IPS-20b (cell line): ENCODE measurements at regions not wholly inside any gene's neighbourhood (a gene's known extent, or its start where the extent isn't known, plus 50 kb on each side); places are given as distances from the start of the nearest gene placed in this dataset.

Source experiments
- H3K27ac ChIP-seq: one replicate; pipeline ENCODE4 v1.5.1; 2013; ENCODE audit warnings: low read length
- H3K27me3 ChIP-seq: 2 replicates; pipeline ENCODE4 v1.6.1; 2013; ENCODE audit warnings: mild to moderate bottlenecking, low read length, inconsistent platforms; ENCODE audit not compliant: insufficient read depth
- H3K36me3 ChIP-seq: 2 replicates; pipeline ENCODE4 v1.6.1; 2013; ENCODE audit warnings: low read depth, mild to moderate bottlenecking, inconsistent platforms, low read length, moderate library complexity; ENCODE audit not compliant: insufficient read depth
- H3K4me1 ChIP-seq: 2 replicates; pipeline ENCODE4 v1.6.1; 2013; ENCODE audit warnings: mild to moderate bottlenecking, control low read depth, inconsistent platforms, low read length, moderate library complexity; ENCODE audit not compliant: insufficient read depth
- H3K4me3 ChIP-seq: 2 replicates; pipeline ENCODE4 v1.5.1; 2013; ENCODE audit warnings: mild to moderate bottlenecking, low read length, inconsistent platforms
- H3K9ac ChIP-seq: 2 replicates; pipeline ENCODE4 v1.6.1; 2013; ENCODE audit warnings: low read depth, mild to moderate bottlenecking, inconsistent platforms, low read length, moderate library complexity
- H3K9me3 ChIP-seq: 2 replicates; pipeline ENCODE4 v1.6.1; 2013; ENCODE audit warnings: mild to moderate bottlenecking, low read depth, low read length, inconsistent platforms; ENCODE audit not compliant: insufficient read depth

GRCh38 chr5:91645347-91645746, 262.2 kb upstream of the ARRDC3 start:
- Histone ChIP-seq H3K9me3 (no peaks in the 10 kb centered on the region), H3K36me3 (no peaks in the 10 kb centered on the region), H3K27me3 (no peaks in the 10 kb centered on the region), H3K4me1 (no peaks in the 10 kb centered on the region; the same call in 1 of the 2 replicates), H3K27ac (no peak overlapping the region), H3K9ac (no peak overlapping the region), H3K4me3 (no peak overlapping the region)

GRCh38 chr5:91643797-91644196, 260.7 kb upstream of the ARRDC3 start:
- Histone ChIP-seq H3K9ac (no peak overlapping the region), H3K4me1 (no peaks in the 10 kb centered on the region; the same call in 1 of the 2 replicates), H3K27ac (no peak overlapping the region), H3K4me3 (no peak overlapping the region), H3K36me3 (no peaks in the 10 kb centered on the region), H3K27me3 (no peaks in the 10 kb centered on the region), H3K9me3 (no peaks in the 10 kb centered on the region)

GRCh38 chr5:91642581-91642980, 259.5 kb upstream of the ARRDC3 start:
- Histone ChIP-seq H3K4me3 (no peak overlapping the region), H3K9ac (no peak overlapping the region), H3K36me3 (no peaks in the 10 kb centered on the region), H3K27me3 (no peaks in the 10 kb centered on the region), H3K4me1 (no peaks in the 10 kb centered on the region; the same call in 1 of the 2 replicates), H3K9me3 (no peaks in the 10 kb centered on the region), H3K27ac (no peak overlapping the region)

- Histone ChIP-seq H3K4me1 (no peaks in the 10 kb centered on the region; the same call in 1 of the 2 replicates), H3K9me3 (no peaks in the 10 kb centered on the region), H3K9ac (no peak overlapping the region), H3K4me3 (no peak overlapping the region), H3K36me3 (no peaks in the 10 kb centered on the region), H3K27ac (no peak overlapping the region), H3K27me3 (no peaks in the 10 kb centered on the region)
Observed at GRCh38 chr5:91641730-91642350, 258.7 kb upstream of the ARRDC3 start.

- H3K9me3 ChIP-seq = no peaks in the 10 kb centered on the region
- no peaks in the 10 kb centered on the region; the same call in 1 of the 2 replicates for H3K4me1 ChIP-seq
- H3K27ac ChIP-seq = no peak overlapping the region
- no peak overlapping the region for H3K4me3 ChIP-seq
- H3K9ac ChIP-seq = no peak overlapping the region
- H3K36me3 ChIP-seq = no peaks in the 10 kb centered on the region
- no peaks in the 10 kb centered on the region for H3K27me3 ChIP-seq
Observed at GRCh38 chr5:91639744-91640143, 256.6 kb upstream of the ARRDC3 start.

- Histone ChIP-seq H3K4me1 (no peaks in the 10 kb centered on the region; the same call in 1 of the 2 replicates), H3K27ac (no peak overlapping the region), H3K9me3 (no peaks in the 10 kb centered on the region), H3K9ac (no peak overlapping the region), H3K27me3 (no peaks in the 10 kb centered on the region), H3K36me3 (no peaks in the 10 kb centered on the region), H3K4me3 (no peak overlapping the region)
Observed at GRCh38 chr5:91638010-91638409, 254.9 kb upstream of the ARRDC3 start.

GRCh38 chr5:91635950-91636734, 253.0 kb upstream of the ARRDC3 start:
- no peaks in the 10 kb centered on the region for H3K27me3 ChIP-seq
- H3K9ac ChIP-seq = no peak overlapping the region
- no peak overlapping the region for H3K4me3 ChIP-seq
- no peaks in the 10 kb centered on the region for H3K9me3 ChIP-seq
- H3K27ac ChIP-seq = no peak overlapping the region
- H3K36me3 ChIP-seq = no peaks in the 10 kb centered on the region
- H3K4me1 ChIP-seq = no peaks in the 10 kb centered on the region; the same call in 1 of the 2 replicates

- Histone ChIP-seq H3K9ac (no peak overlapping the region), H3K4me1 (no peaks in the 10 kb centered on the region), H3K27me3 (no peaks in the 10 kb centered on the region), H3K27ac (no peak overlapping the region), H3K36me3 (no peaks in the 10 kb centered on the region), H3K4me3 (no peak overlapping the region), H3K9me3 (no peaks in the 10 kb centered on the region)
Observed at GRCh38 chr5:91632871-91633270, 249.8 kb upstream of the ARRDC3 start.

- H3K27me3 ChIP-seq = no peaks in the 10 kb centered on the region
- H3K36me3 ChIP-seq = no peaks in the 10 kb centered on the region
- H3K9ac ChIP-seq = no peak overlapping the region
- H3K27ac ChIP-seq = no peak overlapping the region
- H3K4me1 ChIP-seq = no peaks in the 10 kb centered on the region
- no peaks in the 10 kb centered on the region for H3K9me3 ChIP-seq
- H3K4me3 ChIP-seq = no peak overlapping the region
Observed at GRCh38 chr5:91611746-91612145, 228.6 kb upstream of the ARRDC3 start.

GRCh38 chr5:91607675-91608074, 224.6 kb upstream of the ARRDC3 start:
- H3K9me3 ChIP-seq = no peaks in the 10 kb centered on the region
- H3K36me3 ChIP-seq = no peaks in the 10 kb centered on the region
- no peak overlapping the region for H3K4me3 ChIP-seq
- H3K27ac ChIP-seq = no peak overlapping the region
- no peaks in the 10 kb centered on the region for H3K27me3 ChIP-seq
- no peaks in the 10 kb centered on the region for H3K4me1 ChIP-seq
- H3K9ac ChIP-seq = no peak overlapping the region

- H3K27me3 ChIP-seq = no peaks in the 10 kb centered on the region
- no peak overlapping the region for H3K9ac ChIP-seq
- no peaks in the 10 kb centered on the region for H3K36me3 ChIP-seq
- H3K9me3 ChIP-seq = peaks cover 10% of the 10 kb centered on the region; the same call in 1 of the 2 replicates
- H3K4me3 ChIP-seq = no peak overlapping the region
- H3K4me1 ChIP-seq = no peaks in the 10 kb centered on the region
- H3K27ac ChIP-seq = no peak overlapping the region
Observed at GRCh38 chr5:91599863-91600262, 216.7 kb upstream of the ARRDC3 start.

GRCh38 chr5:91598216-91598615, 215.1 kb upstream of the ARRDC3 start:
- Histone ChIP-seq H3K27ac (no peak overlapping the region), H3K9me3 (peaks cover 24% of the 10 kb centered on the region), H3K27me3 (no peaks in the 10 kb centered on the region), H3K4me3 (no peak overlapping the region), H3K4me1 (no peaks in the 10 kb centered on the region), H3K36me3 (no peaks in the 10 kb centered on the region), H3K9ac (no peak overlapping the region)
